GM12878 (cell line): ENCODE measurements at regions not wholly inside any gene's neighbourhood (a gene's known extent, or its start where the extent isn't known, plus 50 kb on each side); places are given as distances from the start of the nearest gene placed in this dataset.

Experiments
- BRCA1 ChIP-seq: IDR thresholded peaks from 2 replicates; pipeline ENCODE4 v1.6.1; 2011; ENCODE audit warnings: low read depth, low read length, improper control_type of control experiment
- EP300 ChIP-seq, 2 experiments: fragments of 150-350 bp in 1 of 2; IDR thresholded peaks; 2 replicates each; pipeline ENCODE4 v1.6.1; 2011 to 2012; ENCODE audit warnings: low read depth in 2 of 2, low read length in 2 of 2, borderline replicate concordance in 1 of 2, improper control_type of control experiment in 1 of 2, inconsistent platforms in 1 of 2; ENCODE audit not compliant: control insufficient read depth in 1 of 2
- FOS ChIP-seq: IDR thresholded peaks from 3 replicates; pipeline ENCODE4 v1.6.1; 2011; ENCODE audit warnings: borderline replicate concordance; ENCODE audit not compliant: insufficient read length; ENCODE audit errors: extremely low read depth
- JUNB ChIP-seq: IDR thresholded peaks from 2 replicates; pipeline ENCODE4 v1.6.1; 2016; ENCODE audit warnings: antibody characterized with exemption, mild to moderate bottlenecking
- POLR2A ChIP-seq: IDR thresholded peaks from 2 replicates; pipeline ENCODE4 v1.6.1; 2011; ENCODE audit warnings: low read depth, mild to moderate bottlenecking, low read length
- RAD21 ChIP-seq: IDR thresholded peaks from 2 replicates; pipeline ENCODE4 v1.6.1; 2011; ENCODE audit warnings: mild to moderate bottlenecking, low read depth, low read length, moderate library complexity; ENCODE audit not compliant: insufficient read depth
- TF ChIP-seq, protein P1 (sequence below): IDR thresholded peaks from 2 replicates; pipeline ENCODE4 v1.6.1; 2011; ENCODE audit warnings: mild to moderate bottlenecking, low read depth, low read length, moderate library complexity; ENCODE audit not compliant: insufficient replicate concordance
- TF ChIP-seq, protein P2 (sequence below), 3 experiments: IDR thresholded peaks in 2 of 3; conservative IDR thresholded peaks in 1 of 3; 2 replicates each; pipeline ENCODE4 v1.5.1; 2011; ENCODE audit warnings: low read depth in 3 of 3, low read length in 3 of 3, mild to moderate bottlenecking in 3 of 3, control low read depth in 2 of 3, moderate library complexity in 2 of 3, inconsistent platforms in 1 of 3, mixed read lengths in 1 of 3; ENCODE audit not compliant: control insufficient read depth in 2 of 3, insufficient read depth in 1 of 3; ENCODE audit errors: extremely low read depth in 1 of 3

DNA sequence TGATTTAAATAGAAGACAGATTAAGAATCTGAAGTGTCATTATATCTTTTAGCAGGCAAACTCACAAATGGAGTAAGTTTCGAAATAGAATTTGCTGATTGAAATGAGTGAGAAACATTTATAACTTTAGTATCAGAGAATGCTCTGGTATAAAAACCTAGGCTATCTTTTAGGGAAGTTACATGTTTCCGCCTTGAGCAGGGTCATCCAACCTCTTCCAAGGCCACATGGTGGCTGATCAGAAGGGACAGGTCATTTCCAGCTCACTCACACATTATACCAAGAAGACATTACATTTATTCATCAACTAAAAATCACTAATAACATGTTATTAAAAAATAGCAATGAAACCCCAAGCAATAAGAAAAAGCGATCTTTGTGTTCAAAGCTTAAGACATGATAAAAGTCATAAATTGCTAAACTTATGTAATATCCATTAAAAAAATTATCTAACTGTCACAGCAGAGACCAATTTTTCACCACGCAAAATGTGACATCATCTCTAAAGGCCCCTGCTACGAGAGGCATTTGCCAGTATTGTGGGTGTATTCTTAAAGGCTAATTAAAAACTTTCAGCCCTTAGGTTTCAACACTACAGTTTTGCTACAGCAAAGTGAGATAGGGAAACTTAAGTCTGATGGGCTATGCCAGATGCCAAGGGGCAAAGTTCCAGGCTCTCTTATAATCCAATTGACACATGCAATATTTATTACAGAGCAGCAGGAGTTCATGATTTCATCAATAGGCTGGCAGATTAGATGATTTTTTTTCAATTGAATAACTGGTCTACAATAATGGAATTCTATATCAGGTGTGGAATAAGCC lies 240.4 kb upstream of the TBL1XR1 start:
- TF ChIP-seq BRCA1 (no peak), FOS (no peak), JUNB (no peak), EP300 (IDR thresholded peaks at IDR 0.05; ENCODE audit: borderline replicate concordance in 1 of 2, control insufficient read depth in 1 of 2, low read depth in 2 of 2, low read length in 2 of 2) (no peak), POLR2A (no peak), RAD21 (no peak)
- TF ChIP-seq, protein P1, sequence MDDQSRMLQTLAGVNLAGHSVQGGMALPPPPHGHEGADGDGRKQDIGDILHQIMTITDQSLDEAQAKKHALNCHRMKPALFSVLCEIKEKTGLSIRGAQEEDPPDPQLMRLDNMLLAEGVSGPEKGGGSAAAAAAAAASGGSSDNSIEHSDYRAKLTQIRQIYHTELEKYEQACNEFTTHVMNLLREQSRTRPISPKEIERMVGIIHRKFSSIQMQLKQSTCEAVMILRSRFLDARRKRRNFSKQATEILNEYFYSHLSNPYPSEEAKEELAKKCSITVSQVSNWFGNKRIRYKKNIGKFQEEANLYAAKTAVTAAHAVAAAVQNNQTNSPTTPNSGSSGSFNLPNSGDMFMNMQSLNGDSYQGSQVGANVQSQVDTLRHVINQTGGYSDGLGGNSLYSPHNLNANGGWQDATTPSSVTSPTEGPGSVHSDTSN, result no peak
- TF ChIP-seq, protein P2, sequence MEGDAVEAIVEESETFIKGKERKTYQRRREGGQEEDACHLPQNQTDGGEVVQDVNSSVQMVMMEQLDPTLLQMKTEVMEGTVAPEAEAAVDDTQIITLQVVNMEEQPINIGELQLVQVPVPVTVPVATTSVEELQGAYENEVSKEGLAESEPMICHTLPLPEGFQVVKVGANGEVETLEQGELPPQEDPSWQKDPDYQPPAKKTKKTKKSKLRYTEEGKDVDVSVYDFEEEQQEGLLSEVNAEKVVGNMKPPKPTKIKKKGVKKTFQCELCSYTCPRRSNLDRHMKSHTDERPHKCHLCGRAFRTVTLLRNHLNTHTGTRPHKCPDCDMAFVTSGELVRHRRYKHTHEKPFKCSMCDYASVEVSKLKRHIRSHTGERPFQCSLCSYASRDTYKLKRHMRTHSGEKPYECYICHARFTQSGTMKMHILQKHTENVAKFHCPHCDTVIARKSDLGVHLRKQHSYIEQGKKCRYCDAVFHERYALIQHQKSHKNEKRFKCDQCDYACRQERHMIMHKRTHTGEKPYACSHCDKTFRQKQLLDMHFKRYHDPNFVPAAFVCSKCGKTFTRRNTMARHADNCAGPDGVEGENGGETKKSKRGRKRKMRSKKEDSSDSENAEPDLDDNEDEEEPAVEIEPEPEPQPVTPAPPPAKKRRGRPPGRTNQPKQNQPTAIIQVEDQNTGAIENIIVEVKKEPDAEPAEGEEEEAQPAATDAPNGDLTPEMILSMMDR (IDR thresholded peaks at IDR 0.05 in 2 of 3, conservative IDR thresholded peaks at IDR 0.05 in 1 of 3; ENCODE audit: control insufficient read depth in 2 of 3, extremely low read depth in 1 of 3, insufficient read depth in 1 of 3, low read depth in 3 of 3, low read length in 3 of 3), result no peak
